ENCODE measurements at regions not wholly inside any gene's neighbourhood (a gene's known extent, or its start where the extent isn't known, plus 50 kb on each side); places are given as distances from the start of the nearest gene placed in this dataset.

DNA sequence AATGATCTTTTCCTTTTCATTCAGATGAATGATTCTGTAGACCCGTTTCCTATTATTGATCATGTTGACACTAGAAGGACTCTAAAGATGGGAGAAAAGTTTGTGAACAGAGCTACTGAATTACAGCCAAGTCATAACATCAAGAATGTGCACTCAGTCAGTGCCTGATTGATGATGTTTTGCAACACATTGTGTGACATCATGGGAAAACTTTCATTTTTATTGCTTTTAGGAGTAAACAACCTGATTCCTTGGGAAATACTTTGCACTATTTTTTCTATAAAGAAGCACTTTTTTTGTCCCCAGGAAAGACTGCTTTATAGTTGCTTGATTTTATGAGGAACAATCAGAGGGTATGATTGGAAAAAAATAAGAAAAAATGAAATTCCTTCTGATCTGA lies 383.8 kb upstream of the JAG1 start:
- H3K36me3 ChIP-seq (ENCODE audit: control insufficient read depth in 2 of 2, insufficient read depth in 2 of 2, low read length in 2 of 2) = no peaks in the 10 kb centered on the region
- no peak overlapping the region for H3K9ac ChIP-seq (ENCODE audit: low read depth in 1 of 2, low read length in 2 of 2)
- H3K4me3 ChIP-seq (ENCODE audit: low read length in 2 of 2) = no peak overlapping the region
- H3K27me3 ChIP-seq (ENCODE audit: control insufficient read depth in 2 of 2, insufficient read depth in 2 of 2, low read length in 2 of 2) = no peaks in the 10 kb centered on the region
- H3K27ac ChIP-seq (ENCODE audit: low read depth in 2 of 2, low read length in 2 of 2) = no peak overlapping the region
- no peaks in the 10 kb centered on the region for H3K4me1 ChIP-seq (ENCODE audit: control insufficient read depth in 2 of 2, insufficient read depth in 2 of 2, low read length in 2 of 2)
- H3K9me3 ChIP-seq (ENCODE audit: control insufficient read depth in 2 of 2, low read length in 2 of 2) = no peaks in the 10 kb centered on the region

DNA sequence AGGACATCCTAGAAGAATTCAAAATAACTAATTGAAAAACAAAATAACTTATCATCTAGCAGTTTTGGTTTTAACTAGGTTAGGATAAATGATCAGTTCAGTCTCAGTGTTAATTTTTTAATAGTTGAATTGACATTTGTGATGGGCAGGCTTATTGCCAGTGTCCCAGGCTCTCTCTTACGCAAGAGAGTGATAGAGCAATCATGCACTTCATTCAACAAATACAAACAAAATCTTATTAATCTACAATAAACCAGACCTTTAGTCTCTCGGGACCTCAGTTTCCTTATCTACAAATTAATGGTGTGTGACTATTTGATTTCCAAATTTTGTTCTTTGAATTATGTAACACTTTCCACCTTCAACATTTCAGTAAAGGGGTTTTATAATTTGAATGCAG lies 385.9 kb upstream of the JAG1 start:
- no peaks in the 10 kb centered on the region for H3K36me3 ChIP-seq (ENCODE audit: control insufficient read depth in 2 of 2, insufficient read depth in 2 of 2, low read length in 2 of 2)
- no peaks in the 10 kb centered on the region for H3K9me3 ChIP-seq (ENCODE audit: control insufficient read depth in 2 of 2, low read length in 2 of 2)
- no peak overlapping the region for H3K9ac ChIP-seq (ENCODE audit: low read depth in 1 of 2, low read length in 2 of 2)
- H3K4me3 ChIP-seq (ENCODE audit: low read length in 2 of 2) = no peak overlapping the region
- no peaks in the 10 kb centered on the region for H3K27me3 ChIP-seq (ENCODE audit: control insufficient read depth in 2 of 2, insufficient read depth in 2 of 2, low read length in 2 of 2)
- no peak overlapping the region for H3K27ac ChIP-seq (ENCODE audit: low read depth in 2 of 2, low read length in 2 of 2)
- no peaks in the 10 kb centered on the region for H3K4me1 ChIP-seq (ENCODE audit: control insufficient read depth in 2 of 2, insufficient read depth in 2 of 2, low read length in 2 of 2)

- Histone ChIP-seq H3K9ac (ENCODE audit: low read depth in 1 of 2, low read length in 2 of 2) (no peak overlapping the region), H3K27me3 (ENCODE audit: control insufficient read depth in 2 of 2, insufficient read depth in 2 of 2, low read length in 2 of 2) (no peaks in the 10 kb centered on the region), H3K27ac (ENCODE audit: low read depth in 2 of 2, low read length in 2 of 2) (no peak overlapping the region), H3K4me1 (ENCODE audit: control insufficient read depth in 2 of 2, insufficient read depth in 2 of 2, low read length in 2 of 2) (no peaks in the 10 kb centered on the region), H3K36me3 (ENCODE audit: control insufficient read depth in 2 of 2, insufficient read depth in 2 of 2, low read length in 2 of 2) (no peaks in the 10 kb centered on the region), H3K9me3 (ENCODE audit: control insufficient read depth in 2 of 2, low read length in 2 of 2) (no peaks in the 10 kb centered on the region), H3K4me3 (ENCODE audit: low read length in 2 of 2) (no peak overlapping the region)
Measured at GRCh38 chr20:11060423-11061185, 386.8 kb upstream of the JAG1 start.

DNA sequence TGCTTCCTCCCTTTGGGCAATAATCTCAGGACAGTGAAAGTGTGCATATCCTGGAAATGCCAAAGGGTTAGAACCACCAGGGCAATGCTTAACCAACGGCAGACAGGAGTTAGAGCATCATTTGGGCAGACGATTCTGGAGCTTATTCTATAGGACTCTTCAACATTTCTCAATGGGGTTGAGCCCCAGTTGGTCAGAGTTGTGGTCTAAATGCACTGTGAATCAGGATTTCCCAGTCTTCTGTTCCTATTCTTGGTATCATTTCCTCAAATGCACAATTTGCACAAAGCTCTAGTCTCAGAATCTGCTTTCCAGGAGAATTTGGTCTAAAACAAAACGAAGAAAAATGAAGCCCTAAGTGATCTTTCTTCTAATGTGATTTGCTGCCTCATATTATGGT lies 389.6 kb upstream of the JAG1 start:
- H3K27ac ChIP-seq (ENCODE audit: low read depth in 2 of 2, low read length in 2 of 2) = no peak overlapping the region
- H3K9ac ChIP-seq (ENCODE audit: low read depth in 1 of 2, low read length in 2 of 2) = no peak overlapping the region
- H3K9me3 ChIP-seq (ENCODE audit: control insufficient read depth in 2 of 2, low read length in 2 of 2) = no peaks in the 10 kb centered on the region
- H3K27me3 ChIP-seq (ENCODE audit: control insufficient read depth in 2 of 2, insufficient read depth in 2 of 2, low read length in 2 of 2) = no peaks in the 10 kb centered on the region
- no peaks in the 10 kb centered on the region for H3K36me3 ChIP-seq (ENCODE audit: control insufficient read depth in 2 of 2, insufficient read depth in 2 of 2, low read length in 2 of 2)
- no peak overlapping the region for H3K4me3 ChIP-seq (ENCODE audit: low read length in 2 of 2)
- no peaks in the 10 kb centered on the region for H3K4me1 ChIP-seq (ENCODE audit: control insufficient read depth in 2 of 2, insufficient read depth in 2 of 2, low read length in 2 of 2)

DNA sequence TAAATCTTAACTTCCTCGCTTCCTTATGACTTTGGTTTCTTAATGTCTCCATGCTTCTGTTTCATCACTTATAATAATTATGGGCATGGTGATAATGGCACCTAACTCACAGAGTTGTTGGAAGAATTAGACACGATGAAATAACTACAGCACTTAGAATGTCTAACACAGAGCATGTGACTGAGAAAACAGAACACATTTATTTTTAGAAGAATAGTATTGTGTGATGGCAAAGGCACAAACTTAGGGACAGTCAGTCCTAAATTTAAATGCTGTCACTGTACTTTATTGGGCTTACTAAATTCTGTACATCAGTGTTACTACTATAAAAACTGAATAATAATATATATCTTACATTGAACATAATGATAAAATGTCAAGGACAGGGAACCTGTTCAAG lies 391.1 kb upstream of the JAG1 start:
- H3K4me3 ChIP-seq (ENCODE audit: low read length in 2 of 2) = no peak overlapping the region
- H3K27me3 ChIP-seq (ENCODE audit: control insufficient read depth in 2 of 2, insufficient read depth in 2 of 2, low read length in 2 of 2) = no peaks in the 10 kb centered on the region
- no peaks in the 10 kb centered on the region for H3K36me3 ChIP-seq (ENCODE audit: control insufficient read depth in 2 of 2, insufficient read depth in 2 of 2, low read length in 2 of 2)
- H3K4me1 ChIP-seq (ENCODE audit: control insufficient read depth in 2 of 2, insufficient read depth in 2 of 2, low read length in 2 of 2) = no peaks in the 10 kb centered on the region
- no peaks in the 10 kb centered on the region for H3K9me3 ChIP-seq (ENCODE audit: control insufficient read depth in 2 of 2, low read length in 2 of 2)
- no peak overlapping the region for H3K27ac ChIP-seq (ENCODE audit: low read depth in 2 of 2, low read length in 2 of 2)
- H3K9ac ChIP-seq (ENCODE audit: low read depth in 1 of 2, low read length in 2 of 2) = no peak overlapping the region

DNA sequence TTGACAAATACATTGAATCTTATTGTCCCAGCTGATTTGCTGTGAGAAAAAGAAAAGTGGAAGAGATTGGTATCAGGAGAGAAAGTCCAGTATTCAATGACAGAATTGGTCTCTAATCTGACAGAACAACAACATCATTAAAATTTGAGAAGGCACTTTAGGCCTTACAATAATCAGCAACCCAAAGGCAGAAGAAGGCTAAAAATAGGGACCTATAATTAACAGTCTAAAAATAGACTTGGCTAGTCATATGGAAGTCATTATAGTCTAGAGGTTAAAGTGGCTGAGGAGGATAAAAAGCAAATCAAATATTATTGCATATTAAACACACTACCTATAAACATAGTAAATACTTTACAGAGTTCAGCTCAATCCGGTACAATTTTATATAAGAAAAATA lies 393.6 kb upstream of the JAG1 start:
- Histone ChIP-seq H3K27ac (ENCODE audit: low read depth in 2 of 2, low read length in 2 of 2) (no peak overlapping the region), H3K4me3 (ENCODE audit: low read length in 2 of 2) (no peak overlapping the region), H3K27me3 (ENCODE audit: control insufficient read depth in 2 of 2, insufficient read depth in 2 of 2, low read length in 2 of 2) (no peaks in the 10 kb centered on the region), H3K4me1 (ENCODE audit: control insufficient read depth in 2 of 2, insufficient read depth in 2 of 2, low read length in 2 of 2) (no peaks in the 10 kb centered on the region), H3K36me3 (ENCODE audit: control insufficient read depth in 2 of 2, insufficient read depth in 2 of 2, low read length in 2 of 2) (no peaks in the 10 kb centered on the region), H3K9me3 (ENCODE audit: control insufficient read depth in 2 of 2, low read length in 2 of 2) (no peaks in the 10 kb centered on the region), H3K9ac (ENCODE audit: low read depth in 1 of 2, low read length in 2 of 2) (no peak overlapping the region)

DNA sequence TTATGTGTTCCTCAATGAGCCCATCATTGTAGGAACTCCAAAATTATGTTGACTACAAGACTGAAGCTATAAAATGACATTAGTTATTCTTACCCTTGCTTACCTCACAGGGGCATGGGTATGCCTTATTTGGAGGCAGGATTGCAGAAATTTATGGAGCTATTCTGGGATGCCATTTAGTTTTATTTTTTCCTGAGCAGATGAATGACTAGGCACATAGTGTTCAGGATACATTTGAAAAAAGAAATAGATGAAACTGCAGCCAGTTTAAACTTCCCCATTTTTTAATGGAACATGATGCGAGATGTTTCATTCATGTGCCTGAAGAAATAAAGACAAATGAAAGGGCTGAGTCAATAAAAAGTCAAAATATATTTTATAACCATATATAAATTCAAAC lies 399.2 kb upstream of the JAG1 start:
- H3K27me3 ChIP-seq (ENCODE audit: control insufficient read depth in 2 of 2, insufficient read depth in 2 of 2, low read length in 2 of 2) = no peaks in the 10 kb centered on the region
- H3K27ac ChIP-seq (ENCODE audit: low read depth in 2 of 2, low read length in 2 of 2) = no peak overlapping the region
- H3K4me3 ChIP-seq (ENCODE audit: low read length in 2 of 2) = no peak overlapping the region
- H3K9ac ChIP-seq (ENCODE audit: low read depth in 1 of 2, low read length in 2 of 2) = no peak overlapping the region
- H3K4me1 ChIP-seq (ENCODE audit: control insufficient read depth in 2 of 2, insufficient read depth in 2 of 2, low read length in 2 of 2) = no peaks in the 10 kb centered on the region
- no peaks in the 10 kb centered on the region for H3K9me3 ChIP-seq (ENCODE audit: control insufficient read depth in 2 of 2, low read length in 2 of 2)
- no peaks in the 10 kb centered on the region for H3K36me3 ChIP-seq (ENCODE audit: control insufficient read depth in 2 of 2, insufficient read depth in 2 of 2, low read length in 2 of 2)

GRCh38 chr20:11076434-11077105 lies 402.8 kb upstream of the JAG1 start:
- Histone ChIP-seq H3K4me3 (ENCODE audit: low read length in 2 of 2) (no peak overlapping the region), H3K27ac (ENCODE audit: low read depth in 2 of 2, low read length in 2 of 2) (no peak overlapping the region), H3K36me3 (ENCODE audit: control insufficient read depth in 2 of 2, insufficient read depth in 2 of 2, low read length in 2 of 2) (no peaks in the 10 kb centered on the region), H3K9ac (ENCODE audit: low read depth in 1 of 2, low read length in 2 of 2) (no peak overlapping the region), H3K4me1 (ENCODE audit: control insufficient read depth in 2 of 2, insufficient read depth in 2 of 2, low read length in 2 of 2) (no peaks in the 10 kb centered on the region), H3K9me3 (ENCODE audit: control insufficient read depth in 2 of 2, low read length in 2 of 2) (no peaks in the 10 kb centered on the region), H3K27me3 (ENCODE audit: control insufficient read depth in 2 of 2, insufficient read depth in 2 of 2, low read length in 2 of 2) (no peaks in the 10 kb centered on the region)

- Histone ChIP-seq H3K9me3 (ENCODE audit: control insufficient read depth in 2 of 2, low read length in 2 of 2) (no peaks in the 10 kb centered on the region), H3K27ac (ENCODE audit: low read depth in 2 of 2, low read length in 2 of 2) (no peak overlapping the region), H3K9ac (ENCODE audit: low read depth in 1 of 2, low read length in 2 of 2) (no peak overlapping the region), H3K4me1 (ENCODE audit: control insufficient read depth in 2 of 2, insufficient read depth in 2 of 2, low read length in 2 of 2) (no peaks in the 10 kb centered on the region), H3K36me3 (ENCODE audit: control insufficient read depth in 2 of 2, insufficient read depth in 2 of 2, low read length in 2 of 2) (no peaks in the 10 kb centered on the region), H3K27me3 (ENCODE audit: control insufficient read depth in 2 of 2, insufficient read depth in 2 of 2, low read length in 2 of 2) (no peaks in the 10 kb centered on the region), H3K4me3 (ENCODE audit: low read length in 2 of 2) (no peak overlapping the region)
Measured at GRCh38 chr20:11077226-11077625, 403.4 kb upstream of the JAG1 start.

GRCh38 chr20:11080010-11080409 lies 406.2 kb upstream of the JAG1 start:
- Histone ChIP-seq H3K27ac (ENCODE audit: low read depth in 2 of 2, low read length in 2 of 2) (no peak overlapping the region), H3K9ac (ENCODE audit: low read depth in 1 of 2, low read length in 2 of 2) (no peak overlapping the region), H3K27me3 (ENCODE audit: control insufficient read depth in 2 of 2, insufficient read depth in 2 of 2, low read length in 2 of 2) (no peaks in the 10 kb centered on the region), H3K4me1 (ENCODE audit: control insufficient read depth in 2 of 2, insufficient read depth in 2 of 2, low read length in 2 of 2) (no peaks in the 10 kb centered on the region), H3K9me3 (ENCODE audit: control insufficient read depth in 2 of 2, low read length in 2 of 2) (no peaks in the 10 kb centered on the region), H3K36me3 (ENCODE audit: control insufficient read depth in 2 of 2, insufficient read depth in 2 of 2, low read length in 2 of 2) (no peaks in the 10 kb centered on the region), H3K4me3 (ENCODE audit: low read length in 2 of 2) (no peak overlapping the region)
